ENCODE measurements at regions not wholly inside any gene's neighbourhood (a gene's known extent, or its start where the extent isn't known, plus 50 kb on each side); places are given as distances from the start of the nearest gene placed in this dataset.

DNA sequence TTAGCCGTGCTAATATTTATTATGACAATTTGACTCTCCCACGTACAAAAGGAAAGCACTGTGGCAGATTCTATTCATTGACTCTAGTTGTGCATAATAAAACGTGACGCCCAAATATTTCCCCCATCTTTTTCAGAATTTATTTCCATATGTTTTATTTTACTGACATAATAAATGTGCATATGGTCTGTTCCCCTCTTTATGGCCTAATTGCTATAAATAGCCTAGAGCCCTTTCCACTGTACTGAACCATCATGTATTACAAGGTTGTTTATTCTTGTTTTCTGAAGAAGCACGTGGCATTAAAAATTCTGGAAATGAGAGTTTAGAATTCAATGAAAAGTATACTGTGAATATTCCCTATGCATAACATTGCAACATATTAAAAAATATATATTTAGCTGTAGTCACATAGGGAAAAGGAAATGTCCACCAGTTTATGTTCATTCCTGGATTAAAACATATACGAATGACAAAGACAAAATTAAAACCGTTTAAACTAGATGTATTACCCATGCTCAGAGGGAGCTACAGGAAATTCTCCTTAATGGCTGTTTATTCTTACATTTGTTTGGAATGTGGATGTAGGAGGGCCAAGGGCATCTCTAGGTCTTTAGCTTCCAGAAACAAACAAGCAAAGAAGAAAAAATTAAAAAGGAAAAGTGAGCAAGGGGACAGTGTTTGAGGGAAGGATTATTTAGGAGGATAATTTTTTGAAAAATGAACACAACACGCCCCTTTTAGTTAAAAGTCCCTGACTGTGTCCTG lies 122.1 kb upstream of the MMADHC start:
- Histone ChIP-seq H3K4me1 (ENCODE audit: insufficient read depth, low read length) (no peaks in the 10 kb centered on the region), H3K4me3 (ENCODE audit: low read length) (no peak overlapping the region), H3K36me3 (ENCODE audit: insufficient read depth, low read length) (no peaks in the 10 kb centered on the region), H3K27ac (ENCODE audit: low read depth in 1 of 2, low read length in 2 of 2) (no peak overlapping the region), H3K27me3 (ENCODE audit: control insufficient read depth in 1 of 2, insufficient read depth in 2 of 2, low read length in 2 of 2) (no peaks in the 10 kb centered on the region), H3K9me3 (ENCODE audit: control insufficient read depth in 1 of 2, insufficient read depth in 1 of 2, low read length in 2 of 2) (no peaks in the 10 kb centered on the region)
- Mint-ChIP-seq H3K9me3 (no peaks in the 10 kb centered on the region), H3K4me3 (no peak overlapping the region), H3K4me1 (ENCODE audit: low read depth) (no peaks in the 10 kb centered on the region), H3K27me3 (no peaks in the 10 kb centered on the region), H3K27ac (no peak overlapping the region), H3K36me3 (ENCODE audit: low read depth) (no peaks in the 10 kb centered on the region)
- DNase-seq (no peak), ATAC-seq (ENCODE audit: poor library complexity) (no peak)
- ChIA-PET CTCF (no interaction called here), POLR2A (no interaction called here)
- intact Hi-C loops (cut with DNase I, micrococcal nuclease) = no loop called here
- TF ChIP-seq, protein P1, sequence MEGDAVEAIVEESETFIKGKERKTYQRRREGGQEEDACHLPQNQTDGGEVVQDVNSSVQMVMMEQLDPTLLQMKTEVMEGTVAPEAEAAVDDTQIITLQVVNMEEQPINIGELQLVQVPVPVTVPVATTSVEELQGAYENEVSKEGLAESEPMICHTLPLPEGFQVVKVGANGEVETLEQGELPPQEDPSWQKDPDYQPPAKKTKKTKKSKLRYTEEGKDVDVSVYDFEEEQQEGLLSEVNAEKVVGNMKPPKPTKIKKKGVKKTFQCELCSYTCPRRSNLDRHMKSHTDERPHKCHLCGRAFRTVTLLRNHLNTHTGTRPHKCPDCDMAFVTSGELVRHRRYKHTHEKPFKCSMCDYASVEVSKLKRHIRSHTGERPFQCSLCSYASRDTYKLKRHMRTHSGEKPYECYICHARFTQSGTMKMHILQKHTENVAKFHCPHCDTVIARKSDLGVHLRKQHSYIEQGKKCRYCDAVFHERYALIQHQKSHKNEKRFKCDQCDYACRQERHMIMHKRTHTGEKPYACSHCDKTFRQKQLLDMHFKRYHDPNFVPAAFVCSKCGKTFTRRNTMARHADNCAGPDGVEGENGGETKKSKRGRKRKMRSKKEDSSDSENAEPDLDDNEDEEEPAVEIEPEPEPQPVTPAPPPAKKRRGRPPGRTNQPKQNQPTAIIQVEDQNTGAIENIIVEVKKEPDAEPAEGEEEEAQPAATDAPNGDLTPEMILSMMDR (IDR thresholded peaks at IDR 0.05) = no peak

DNA sequence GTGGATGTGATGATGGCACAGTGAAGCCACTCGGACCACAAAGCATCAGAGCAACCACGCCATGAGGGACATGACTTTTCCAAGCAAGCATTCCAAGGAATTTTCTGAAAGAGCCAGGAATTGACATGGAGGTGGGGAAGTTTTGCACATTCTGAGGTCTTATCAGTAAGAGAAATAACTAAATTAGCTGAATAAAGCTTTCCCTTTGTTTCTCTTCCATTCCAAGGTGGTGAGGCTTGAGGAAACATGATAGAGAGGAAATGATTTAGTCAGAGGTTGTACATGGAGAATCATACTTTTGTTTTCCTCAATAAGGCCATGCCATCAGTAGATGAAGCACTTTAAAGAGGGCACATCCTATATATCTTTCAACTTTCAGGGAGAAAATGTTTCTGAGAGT lies 115.7 kb upstream of the MMADHC start:
- no peaks in the 10 kb centered on the region for H3K9me3 Mint-ChIP-seq
- no peaks in the 10 kb centered on the region for H3K36me3 Mint-ChIP-seq (ENCODE audit: low read depth)
- TF ChIP-seq, protein P1 (IDR thresholded peaks at IDR 0.05) = no peak
- Histone ChIP-seq H3K36me3 (ENCODE audit: insufficient read depth, low read length) (no peaks in the 10 kb centered on the region), H3K9me3 (ENCODE audit: control insufficient read depth in 1 of 2, insufficient read depth in 1 of 2, low read length in 2 of 2) (no peaks in the 10 kb centered on the region), H3K27ac (ENCODE audit: low read depth in 1 of 2, low read length in 2 of 2) (no peak overlapping the region), H3K27me3 (ENCODE audit: control insufficient read depth in 1 of 2, insufficient read depth in 2 of 2, low read length in 2 of 2) (no peaks in the 10 kb centered on the region), H3K4me3 (ENCODE audit: low read length) (no peak overlapping the region), H3K4me1 (ENCODE audit: insufficient read depth, low read length) (no peaks in the 10 kb centered on the region)
- no peak overlapping the region for H3K27ac Mint-ChIP-seq
- CTCF ChIA-PET = no interaction called here
- H3K4me1 Mint-ChIP-seq (ENCODE audit: low read depth) = no peaks in the 10 kb centered on the region
- POLR2A ChIA-PET = no interaction called here
- ATAC-seq (ENCODE audit: poor library complexity) (no peak), DNase-seq (no peak)
- intact Hi-C loops (cut with DNase I, micrococcal nuclease) = no loop called here
- no peak overlapping the region for H3K4me3 Mint-ChIP-seq
- no peaks in the 10 kb centered on the region for H3K27me3 Mint-ChIP-seq

DNA sequence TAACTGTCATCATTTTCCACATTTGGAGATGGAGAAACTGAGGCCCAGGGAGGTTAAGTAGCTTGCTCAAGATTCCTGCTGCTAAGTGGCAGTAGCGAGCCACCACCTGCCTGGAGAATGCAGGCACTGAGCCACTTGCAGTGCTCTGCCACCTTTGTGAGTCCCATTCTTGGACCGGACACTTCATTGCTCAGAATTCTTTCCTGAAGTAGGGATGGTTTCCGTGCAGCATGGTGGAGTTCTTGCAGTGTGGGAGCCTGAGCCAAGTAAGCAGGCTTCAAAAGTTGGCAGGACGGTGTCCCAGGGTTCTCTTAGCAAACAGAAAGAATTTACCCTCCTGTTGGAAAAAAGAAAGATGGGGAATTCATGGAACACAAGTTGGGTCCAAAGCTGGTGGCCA lies 115.0 kb upstream of the MMADHC start:
- ChIA-PET CTCF (no interaction called here), POLR2A (no interaction called here)
- ATAC-seq (ENCODE audit: poor library complexity) = no peak
- no peaks in the 10 kb centered on the region for H3K4me1 Mint-ChIP-seq (ENCODE audit: low read depth)
- no peak overlapping the region for H3K27ac Mint-ChIP-seq
- TF ChIP-seq, protein P1 (IDR thresholded peaks at IDR 0.05) = no peak
- no peak overlapping the region for H3K27ac ChIP-seq (ENCODE audit: low read depth in 1 of 2, low read length in 2 of 2)
- H3K27me3 Mint-ChIP-seq = no peaks in the 10 kb centered on the region
- no peak for DNase-seq
- H3K4me3 Mint-ChIP-seq = no peak overlapping the region
- no peak overlapping the region for H3K4me3 ChIP-seq (ENCODE audit: low read length)
- H3K9me3 ChIP-seq (ENCODE audit: control insufficient read depth in 1 of 2, insufficient read depth in 1 of 2, low read length in 2 of 2) = no peaks in the 10 kb centered on the region
- no peaks in the 10 kb centered on the region for H3K4me1 ChIP-seq (ENCODE audit: insufficient read depth, low read length)
- no peaks in the 10 kb centered on the region for H3K9me3 Mint-ChIP-seq
- no peaks in the 10 kb centered on the region for H3K36me3 ChIP-seq (ENCODE audit: insufficient read depth, low read length)
- no peaks in the 10 kb centered on the region for H3K27me3 ChIP-seq (ENCODE audit: control insufficient read depth in 1 of 2, insufficient read depth in 2 of 2, low read length in 2 of 2)
- H3K36me3 Mint-ChIP-seq (ENCODE audit: low read depth) = no peaks in the 10 kb centered on the region
- intact Hi-C loops (cut with DNase I, micrococcal nuclease) = no loop called here

Data from CD4-positive, alpha-beta T cell (primary cell).